GM10266 (cell line): ENCODE measurements at regions not wholly inside any gene's neighbourhood (a gene's known extent, or its start where the extent isn't known, plus 50 kb on each side); places are given as distances from the start of the nearest gene placed in this dataset.

Experiments used
- DNase-seq: peaks from one replicate; pipeline ENCODE4 v3.0.0; 2012; ENCODE audit errors: extremely low spot score
- CTCF ChIP-seq: IDR thresholded peaks from 2 replicates; pipeline ENCODE4 v1.5.1; 2012; ENCODE audit warnings: mild to moderate bottlenecking, low read depth; ENCODE audit not compliant: control insufficient read depth, insufficient read depth; ENCODE audit errors: missing control alignments

GRCh38 chr7:35491233-35491632 lies 203.7 kb downstream of the HERPUD2 start:
- no peak for TF ChIP-seq CTCF
- DNase-seq: no peak

GRCh38 chr7:35487841-35488240 lies 207.1 kb downstream of the HERPUD2 start:
- TF ChIP-seq CTCF: no peak

GRCh38 chr7:35487402-35487801 lies 207.5 kb downstream of the HERPUD2 start:
- no peak for TF ChIP-seq CTCF

More at GRCh38 chr7:35487841-35488240, 207.1 kb downstream of the HERPUD2 start:
- DNase-seq: no peak

GRCh38 chr7:35485436-35485835 lies 209.5 kb downstream of the HERPUD2 start:
- TF ChIP-seq CTCF: no peak
- DNase-seq: no peak

More at GRCh38 chr7:35487402-35487801, 207.5 kb downstream of the HERPUD2 start:
- DNase-seq: no peak

GRCh38 chr7:35483568-35483967 lies 211.4 kb downstream of the HERPUD2 start:
- DNase-seq: no peak
- TF ChIP-seq CTCF: no peak

GRCh38 chr7:35482231-35482630 lies 212.7 kb downstream of the HERPUD2 start:
- no peak for TF ChIP-seq CTCF
- no peak for DNase-seq

GRCh38 chr7:35480806-35481205 lies 214.1 kb downstream of the HERPUD2 start:
- TF ChIP-seq CTCF: no peak
- DNase-seq: no peak
